Smooth muscle cell (in vitro differentiated cells): ENCODE measurements at regions not wholly inside any gene's neighbourhood (a gene's known extent, or its start where the extent isn't known, plus 50 kb on each side); places are given as distances from the start of the nearest gene placed in this dataset.

Experiments used
- DNase-seq: peaks from one replicate; lab custom pipeline; 2025; ENCODE audit not compliant: unreplicated experiment; lab: John Stamatoyannopoulos, UW
- H2AFZ ChIP-seq: fragments of 200-600 bp; sonication (generic); 2 replicates; pipeline ENCODE4 v1.6.0; 2016; ENCODE audit warnings: antibody characterized with exemption, low read depth, mild to moderate bottlenecking
- H3F3A ChIP-seq: fragments of 200-600 bp; sonication (generic); 2 replicates; pipeline ENCODE4 v1.6.0; 2017; ENCODE audit warnings: antibody characterized with exemption, low read depth
- H3K27ac ChIP-seq: fragments of 200-600 bp; sonication (generic); 2 replicates; pipeline ENCODE4 v1.5.1; 2016; ENCODE audit warnings: low read depth, mild to moderate bottlenecking
- H3K27me3 ChIP-seq: fragments of 200-600 bp; sonication (generic); 2 replicates; pipeline ENCODE4 v1.6.1; 2016; ENCODE audit warnings: low read depth, mild to moderate bottlenecking
- H3K36me3 ChIP-seq: fragments of 200-600 bp; sonication (generic); 2 replicates; pipeline ENCODE4 v1.5.1; 2016; ENCODE audit warnings: low read depth
- H3K4me1 ChIP-seq: fragments of 200-600 bp; sonication (generic); 2 replicates; pipeline ENCODE4 v1.5.1; 2016; ENCODE audit warnings: low read depth
- H3K4me2 ChIP-seq: fragments of 200-600 bp; sonication (generic); 2 replicates; pipeline ENCODE4 v1.6.0; 2016; ENCODE audit warnings: mild to moderate bottlenecking
- H3K4me3 ChIP-seq: fragments of 200-600 bp; sonication (generic); 2 replicates; pipeline ENCODE4 v1.5.1; 2016; ENCODE audit warnings: mild to moderate bottlenecking
- H3K79me2 ChIP-seq: fragments of 200-600 bp; sonication (generic); 2 replicates; pipeline ENCODE4 v1.6.0; 2016; ENCODE audit warnings: low read depth, mild to moderate bottlenecking
- H3K9ac ChIP-seq: fragments of 200-600 bp; sonication (generic); 2 replicates; pipeline ENCODE4 v1.6.0; 2016; ENCODE audit warnings: low read depth
- H3K9me3 ChIP-seq: fragments of 200-600 bp; sonication (generic); replicated peaks from 2 replicates; pipeline ENCODE4 v1.5.1; 2016; ENCODE audit warnings: low read depth
- H4K20me1 ChIP-seq: fragments of 200-600 bp; sonication (generic); 2 replicates; pipeline ENCODE4 v1.6.0; 2016; ENCODE audit warnings: low read depth
- WGBS: methylation state at CpG from one replicate; pipeline ENCODE4 v1.1.7; 2016; ENCODE audit warnings: low lambda C conversion rate; 5-methylcytosine and 5-hydroxymethylcytosine counted together
- TF ChIP-seq, protein P1 (sequence below): fragments of 200-600 bp; sonication (generic); IDR thresholded peaks from 2 replicates; pipeline ENCODE4 v1.5.1; 2017; ENCODE audit warnings: borderline replicate concordance, mild to moderate bottlenecking, antibody characterized with exemption; ENCODE audit not compliant: insufficient read depth, poor library complexity, severe bottlenecking

DNA sequence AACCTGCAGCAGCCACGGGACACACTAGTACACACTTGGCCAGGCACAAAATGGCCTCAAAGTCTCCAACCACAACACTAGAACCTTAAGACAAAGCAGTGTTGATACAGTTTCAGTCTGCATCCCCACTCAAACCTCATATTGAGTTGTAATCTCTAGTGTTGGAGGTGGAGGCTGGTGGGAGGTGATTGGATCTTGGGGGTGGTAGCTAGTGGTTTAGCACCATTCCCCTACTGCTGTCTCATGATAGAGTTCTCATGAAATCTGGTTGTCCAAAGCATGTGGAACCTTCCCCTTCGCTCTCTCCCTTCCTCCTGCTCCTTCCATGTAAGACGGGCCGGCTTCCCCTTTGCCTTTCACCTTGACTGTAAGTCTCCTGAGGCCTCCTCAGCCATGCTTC, 638.7 kb downstream of the UQCRFS1 start:
- no peak for DNase-seq
- no peaks in the 10 kb centered on the region for H3K27me3 ChIP-seq
- H3K79me2 ChIP-seq = no peaks in the 10 kb centered on the region
- 97% methylated on average over 4 of the region's 4 CpGs for WGBS
- H3K4me2 ChIP-seq = no peak overlapping the region
- no peak overlapping the region for H3K9ac ChIP-seq
- no peak overlapping the region for H2AFZ ChIP-seq
- H3K4me3 ChIP-seq = no peak overlapping the region
- no peak overlapping the region for H3K27ac ChIP-seq
- TF ChIP-seq, protein P1, sequence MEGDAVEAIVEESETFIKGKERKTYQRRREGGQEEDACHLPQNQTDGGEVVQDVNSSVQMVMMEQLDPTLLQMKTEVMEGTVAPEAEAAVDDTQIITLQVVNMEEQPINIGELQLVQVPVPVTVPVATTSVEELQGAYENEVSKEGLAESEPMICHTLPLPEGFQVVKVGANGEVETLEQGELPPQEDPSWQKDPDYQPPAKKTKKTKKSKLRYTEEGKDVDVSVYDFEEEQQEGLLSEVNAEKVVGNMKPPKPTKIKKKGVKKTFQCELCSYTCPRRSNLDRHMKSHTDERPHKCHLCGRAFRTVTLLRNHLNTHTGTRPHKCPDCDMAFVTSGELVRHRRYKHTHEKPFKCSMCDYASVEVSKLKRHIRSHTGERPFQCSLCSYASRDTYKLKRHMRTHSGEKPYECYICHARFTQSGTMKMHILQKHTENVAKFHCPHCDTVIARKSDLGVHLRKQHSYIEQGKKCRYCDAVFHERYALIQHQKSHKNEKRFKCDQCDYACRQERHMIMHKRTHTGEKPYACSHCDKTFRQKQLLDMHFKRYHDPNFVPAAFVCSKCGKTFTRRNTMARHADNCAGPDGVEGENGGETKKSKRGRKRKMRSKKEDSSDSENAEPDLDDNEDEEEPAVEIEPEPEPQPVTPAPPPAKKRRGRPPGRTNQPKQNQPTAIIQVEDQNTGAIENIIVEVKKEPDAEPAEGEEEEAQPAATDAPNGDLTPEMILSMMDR = no peak
- no peaks in the 10 kb centered on the region for H3F3A ChIP-seq
- no peaks in the 10 kb centered on the region for H3K9me3 ChIP-seq
- H3K36me3 ChIP-seq = no peaks in the 10 kb centered on the region
- no peaks in the 10 kb centered on the region for H4K20me1 ChIP-seq
- no peaks in the 10 kb centered on the region for H3K4me1 ChIP-seq

DNA sequence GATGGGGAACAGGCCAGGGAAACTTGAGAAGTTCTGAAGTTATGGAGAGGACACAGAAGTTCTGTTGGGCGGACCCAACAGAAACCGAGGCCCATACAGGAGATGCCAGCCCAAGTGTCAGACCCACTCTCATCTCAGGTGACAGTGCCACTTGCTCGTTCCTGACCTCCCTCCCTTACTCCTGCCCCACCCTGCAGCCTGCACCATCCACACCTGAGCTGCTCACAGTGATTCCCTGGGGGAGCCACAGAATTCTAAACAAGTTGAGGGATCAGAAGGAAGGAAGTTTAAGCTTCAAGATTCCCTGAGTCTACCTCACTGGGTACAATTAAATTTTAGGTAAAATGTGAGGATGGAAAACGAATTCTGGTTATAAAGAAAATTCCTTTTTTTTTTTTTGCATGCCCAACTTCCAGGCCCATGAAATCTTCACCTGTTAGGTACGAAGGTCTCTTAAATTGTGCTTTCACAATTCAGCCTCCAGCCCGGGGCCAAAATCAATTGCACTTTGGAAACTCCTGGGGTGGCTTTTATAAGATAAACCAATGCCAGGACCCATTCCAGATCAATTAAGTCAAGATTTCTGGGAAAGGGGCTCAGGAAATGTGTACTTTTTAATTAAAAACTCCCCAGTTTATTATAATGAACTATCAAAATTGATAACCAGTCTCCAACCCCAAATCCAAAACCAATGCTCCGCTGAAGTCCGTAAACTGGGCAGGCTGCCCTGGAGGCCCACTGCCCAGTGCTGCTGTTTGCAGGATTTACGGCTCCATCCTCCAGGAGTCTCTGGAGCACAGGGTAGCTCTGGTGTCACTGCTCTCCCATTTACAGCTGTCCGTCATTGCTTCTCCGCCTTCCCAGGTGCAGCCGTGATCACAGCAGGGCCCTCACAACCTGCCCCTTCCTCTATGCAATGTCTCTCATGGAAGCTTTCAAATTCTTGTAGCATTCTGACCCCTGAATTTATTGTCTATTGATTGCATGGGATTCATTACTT, 643.5 kb downstream of the UQCRFS1 start:
- Histone ChIP-seq H3K36me3 (no peaks in the 10 kb centered on the region), H3K4me3 (no peak overlapping the region), H3K27ac (no peak overlapping the region), H2AFZ (no peak overlapping the region), H3F3A (no peaks in the 10 kb centered on the region), H4K20me1 (no peaks in the 10 kb centered on the region), H3K27me3 (no peaks in the 10 kb centered on the region), H3K79me2 (no peaks in the 10 kb centered on the region), H3K4me1 (no peaks in the 10 kb centered on the region), H3K4me2 (no peak overlapping the region), H3K9me3 (no peaks in the 10 kb centered on the region), H3K9ac (no peak overlapping the region)
- DNase-seq = no peak
- TF ChIP-seq, protein P1 = no peak
- WGBS = 79% methylated on average over 12 of the region's 12 CpGs

DNA sequence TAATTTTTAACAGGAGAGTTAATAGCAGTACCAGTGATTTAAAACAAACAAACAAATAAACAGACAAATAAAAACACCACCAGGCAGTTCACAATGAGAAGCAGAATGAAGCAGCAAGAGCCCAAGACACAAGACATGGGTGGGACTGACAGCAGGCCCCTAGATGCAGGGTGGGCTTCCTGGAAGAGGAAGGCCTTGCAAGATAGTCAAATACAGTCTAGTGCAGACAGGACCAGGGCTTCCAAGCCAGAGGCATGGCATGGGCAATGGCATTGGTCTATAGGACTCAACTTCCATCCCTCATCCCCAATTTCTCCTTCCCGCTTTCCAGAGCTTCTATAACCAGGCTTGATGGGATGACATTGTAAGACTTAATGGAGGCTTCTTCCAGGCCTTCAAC, 645.1 kb downstream of the UQCRFS1 start:
- Histone ChIP-seq H3K4me1 (no peaks in the 10 kb centered on the region), H3K79me2 (no peaks in the 10 kb centered on the region), H3K4me3 (no peak overlapping the region), H3K9ac (no peak overlapping the region), H3K9me3 (no peaks in the 10 kb centered on the region), H3K4me2 (no peak overlapping the region), H2AFZ (no peak overlapping the region), H3F3A (no peaks in the 10 kb centered on the region), H3K36me3 (no peaks in the 10 kb centered on the region), H4K20me1 (no peaks in the 10 kb centered on the region), H3K27me3 (no peaks in the 10 kb centered on the region), H3K27ac (no peak overlapping the region)
- 80% methylated on average over 1 of the region's 1 CpG for WGBS
- TF ChIP-seq, protein P1 = no peak
- no peak for DNase-seq
